Left colon (tissue), 2 donors: ENCODE measurements at regions not wholly inside any gene's neighbourhood (a gene's known extent, or its start where the extent isn't known, plus 50 kb on each side); places are given as distances from the start of the nearest gene placed in this dataset.

Experiments used
- ATAC-seq: fragments of 200-7000 bp; cut with Tn5 transposase; one replicate; pipeline ENCODE4 v1.9.1; 2020; ENCODE audit warnings: mild to moderate bottlenecking, moderate library complexity
- DNase-seq, 2 donors: peaks; one replicate each; pipeline ENCODE4 v3.0.0-alpha.2; 2020
- intact Hi-C, 2 donors: fragments of 100-400 bp; cut with DNase I in 1 of 2; cut with micrococcal nuclease in 1 of 2; formaldehyde crosslinking; loops; one replicate each; pipeline versions ENCODE4 v1.11.2 to v1.14.0; 2022; cut with DNase I, micrococcal nuclease
- donor health status: DM: no; HTN: no; CAD: no.
- donor health status: DM: yes; HTN: yes; CAD: no.

GRCh38 chr1:204812842-204813241 is 57.8 kb upstream of the NFASC start:
- intact Hi-C loops: no loop called here
- ATAC-seq (no peak), DNase-seq (no peak)

GRCh38 chr1:204813522-204813921 is 57.1 kb upstream of the NFASC start:
- intact Hi-C loops: no loop called here
- DNase-seq (no peak), ATAC-seq (peak; percentile 83)

GRCh38 chr1:204814166-204814884 is 56.3 kb upstream of the NFASC start:
- no peak for DNase-seq
- intact Hi-C loops: no loop called here

GRCh38 chr1:204817341-204817740 is 53.3 kb upstream of the NFASC start:
- intact Hi-C loops: no loop called here
- ATAC-seq: no peak
- no peak for DNase-seq

More at GRCh38 chr1:204814166-204814884, 56.3 kb upstream of the NFASC start:
- ATAC-seq: no peak

- intact Hi-C loops: no loop called here
- ATAC-seq (no peak), DNase-seq (no peak)
Observed at GRCh38 chr1:204818998-204819397, 51.7 kb upstream of the NFASC start.

GRCh38 chr1:204819495-204819894 is 51.2 kb upstream of the NFASC start:
- DNase-seq (no peak), ATAC-seq (no peak)
- intact Hi-C loops: no loop called here
